HG03565 (cell line): ENCODE measurements at regions not wholly inside any gene's neighbourhood (a gene's known extent, or its start where the extent isn't known, plus 50 kb on each side); places are given as distances from the start of the nearest gene placed in this dataset.
"Not testable (repeated sequence)": the region's sequence is repeated elsewhere in the genome, so short reads cannot be mapped to it uniquely, and the experiment has no call there.

Source experiments
- ATAC-seq: cut with Tn5 transposase; IDR thresholded peaks from one replicate; pipeline ENCODE4 v1.9.1; 2021; ENCODE audit warnings: mild to moderate bottlenecking, moderate library complexity; ENCODE audit not compliant: unreplicated experiment

DNA sequence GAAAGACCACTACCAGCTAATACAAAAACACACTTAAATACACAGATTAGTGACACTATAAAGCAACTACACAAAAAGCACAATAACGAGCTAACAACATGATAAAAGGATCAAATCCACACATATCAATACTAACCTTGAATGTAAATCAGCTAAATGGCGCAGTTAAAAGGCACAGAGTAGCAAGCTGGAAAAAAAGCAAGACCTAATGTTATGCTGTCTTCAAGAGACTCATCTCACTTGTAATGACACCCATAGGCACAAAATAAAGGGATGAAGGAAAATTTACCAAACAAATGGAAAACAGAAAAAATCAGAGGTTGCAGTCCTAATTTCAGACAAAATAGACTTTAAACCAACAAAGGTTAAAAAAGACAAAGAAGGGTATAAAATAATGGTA, 86.3 kb downstream of the NUS1 start:
- ATAC-seq: no peak

DNA sequence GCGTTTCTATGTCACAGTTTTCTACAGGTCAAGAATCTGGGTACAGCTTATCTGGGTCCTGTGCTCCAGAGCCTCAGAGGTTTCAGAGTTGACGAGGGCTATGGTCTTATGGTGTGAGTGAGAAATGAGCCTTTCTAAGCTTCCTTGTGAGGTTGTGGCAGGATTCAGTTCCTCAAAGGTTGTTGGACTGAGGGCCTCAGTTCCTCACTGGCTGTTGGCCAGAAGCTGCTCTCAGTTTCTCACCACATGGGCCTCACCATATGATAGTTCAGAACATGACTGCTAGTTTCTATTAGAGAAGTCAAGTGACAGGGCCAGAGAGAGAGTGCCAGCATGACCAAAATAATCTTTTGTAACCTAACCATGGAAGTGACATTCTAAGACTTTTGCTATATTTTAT, 96.1 kb downstream of the NUS1 start:
- peak; percentile 93 for ATAC-seq

DNA sequence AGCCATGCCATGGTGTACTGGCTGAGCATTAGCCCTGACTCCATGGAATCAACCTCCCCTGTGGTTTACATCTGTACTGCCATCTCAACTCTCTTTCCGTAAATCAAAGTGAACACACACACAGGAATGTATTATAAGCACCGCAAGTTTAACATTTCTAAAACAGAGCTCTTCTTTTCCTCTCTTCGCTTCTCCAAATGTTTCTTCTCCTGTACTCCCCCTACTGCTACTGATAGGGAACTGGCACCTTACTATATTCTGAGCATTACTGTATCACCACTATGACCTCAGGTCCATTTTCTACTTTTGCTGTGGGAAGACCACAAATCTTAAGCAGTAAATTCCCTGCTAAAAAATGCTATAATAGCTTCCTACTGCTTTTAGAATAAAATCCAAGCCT, 101.2 kb downstream of the NUS1 start:
- ATAC-seq: no peak

DNA sequence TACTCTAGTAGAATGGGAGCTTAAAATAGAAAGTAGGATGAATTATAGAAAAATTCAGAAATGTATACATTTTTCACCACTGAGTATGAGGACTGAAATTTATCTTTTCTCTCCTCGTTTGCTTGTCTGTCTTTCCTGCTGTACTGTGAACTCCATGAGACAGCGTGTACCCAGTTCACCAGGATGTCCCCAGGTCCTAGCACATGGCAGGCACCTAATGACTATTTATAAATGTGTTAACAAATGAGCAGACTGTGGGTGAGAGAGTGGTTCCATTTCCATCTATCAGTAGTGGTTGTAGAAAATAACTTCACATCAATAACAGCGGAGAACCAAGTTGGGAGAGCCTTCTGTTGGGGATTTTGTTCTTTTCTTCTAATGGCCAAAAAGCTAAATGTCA, 106.3 kb downstream of the NUS1 start:
- ATAC-seq: no peak

DNA sequence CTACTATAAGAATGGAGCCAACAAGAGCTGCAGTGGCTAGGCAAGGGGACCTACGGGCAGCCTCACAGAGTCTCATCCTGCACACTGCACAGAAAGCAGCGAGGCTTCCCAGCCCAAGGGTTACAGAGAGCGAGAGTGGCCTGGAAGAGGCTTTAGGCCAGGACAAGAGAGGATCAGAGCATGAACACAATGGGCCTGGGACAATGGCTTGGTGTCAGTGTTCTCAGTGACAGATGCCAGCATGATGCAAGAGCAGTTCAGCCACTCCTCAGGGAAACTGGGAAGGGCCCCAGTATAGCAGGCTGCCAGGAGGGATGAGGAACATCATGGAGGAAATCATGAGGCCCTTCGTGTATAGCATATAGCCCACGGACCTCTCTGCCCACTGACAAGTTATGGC, 108.0 kb downstream of the NUS1 start:
- no peak for ATAC-seq

DNA sequence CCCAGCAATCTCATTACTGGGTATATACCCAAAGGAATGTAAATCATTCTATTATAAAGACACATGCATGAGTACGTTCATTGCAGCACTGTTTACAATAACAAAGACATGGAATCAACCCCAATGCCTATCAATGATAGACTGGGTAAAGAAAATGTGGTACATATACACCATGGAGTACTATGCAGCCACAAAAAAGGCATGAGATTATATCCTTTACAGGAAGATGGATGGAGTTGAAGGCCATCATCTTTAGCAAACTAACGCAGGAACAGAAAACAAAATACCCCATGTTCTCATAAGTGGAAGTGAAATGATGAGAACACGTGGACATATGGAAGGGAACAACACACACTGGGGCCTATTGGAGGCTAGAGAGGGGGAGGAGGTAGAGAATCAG, 115.7 kb downstream of the NUS1 start:
- no peak for ATAC-seq

DNA sequence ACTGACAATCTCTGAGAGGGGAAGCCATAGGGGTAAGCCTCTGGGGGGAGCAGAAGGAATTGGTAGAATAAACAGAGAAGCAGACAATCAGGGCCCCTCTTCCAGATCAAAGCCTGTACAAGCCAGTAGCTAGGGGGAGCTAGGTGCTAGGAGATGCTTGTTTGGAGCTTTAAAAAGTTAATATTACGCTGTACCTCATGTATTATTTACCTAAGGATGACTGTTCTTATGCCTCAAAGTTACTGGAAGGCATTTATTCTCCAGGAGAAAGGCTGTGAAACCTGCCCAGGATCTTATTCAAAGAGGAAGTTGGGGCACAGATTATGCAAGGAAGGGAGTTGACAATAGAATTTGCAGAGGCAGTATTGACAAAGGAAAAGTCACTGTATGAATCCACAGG, 111.8 kb upstream of the SLC35F1 start:
- no peak for ATAC-seq

DNA sequence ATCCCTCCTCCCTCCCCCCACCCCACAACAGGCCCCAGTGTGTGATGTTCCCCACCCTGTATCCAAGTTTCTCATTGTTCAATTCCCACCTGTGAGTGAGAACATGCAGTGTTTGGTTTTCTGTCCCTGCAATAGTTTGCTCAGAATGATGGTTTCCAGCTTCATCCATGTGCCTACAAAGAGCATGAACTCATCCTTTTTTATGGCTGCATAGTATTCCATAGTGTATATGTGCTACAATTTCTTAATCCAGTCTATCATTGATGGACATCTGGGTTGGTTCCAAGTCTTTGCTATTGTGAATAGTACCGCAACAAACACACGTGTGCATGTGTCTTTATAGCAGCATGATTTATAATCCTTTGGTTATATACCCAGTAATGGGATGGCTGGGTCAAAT, 108.2 kb upstream of the SLC35F1 start:
- not testable (repeated sequence) for ATAC-seq

DNA sequence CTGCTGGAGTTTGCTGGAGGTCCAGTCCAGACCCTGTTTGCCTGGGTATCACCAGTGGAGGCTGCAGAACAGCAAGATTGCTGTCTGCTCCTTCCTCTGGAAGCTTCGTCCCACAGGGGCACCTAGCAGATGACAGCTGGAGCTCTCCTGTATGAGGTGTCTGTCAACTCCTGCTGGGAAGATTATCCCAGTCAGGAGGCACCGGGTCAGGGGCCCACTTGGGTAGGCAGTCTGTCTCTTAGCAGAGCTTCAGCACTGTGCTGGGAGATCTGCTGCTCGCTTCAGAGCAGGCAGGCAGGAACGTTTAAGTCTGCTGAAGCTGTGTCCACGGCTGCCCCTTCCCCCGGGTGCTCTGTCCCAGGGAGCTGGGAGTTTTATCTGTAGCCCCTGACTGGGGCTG, 96.8 kb upstream of the SLC35F1 start:
- ATAC-seq: no peak

DNA sequence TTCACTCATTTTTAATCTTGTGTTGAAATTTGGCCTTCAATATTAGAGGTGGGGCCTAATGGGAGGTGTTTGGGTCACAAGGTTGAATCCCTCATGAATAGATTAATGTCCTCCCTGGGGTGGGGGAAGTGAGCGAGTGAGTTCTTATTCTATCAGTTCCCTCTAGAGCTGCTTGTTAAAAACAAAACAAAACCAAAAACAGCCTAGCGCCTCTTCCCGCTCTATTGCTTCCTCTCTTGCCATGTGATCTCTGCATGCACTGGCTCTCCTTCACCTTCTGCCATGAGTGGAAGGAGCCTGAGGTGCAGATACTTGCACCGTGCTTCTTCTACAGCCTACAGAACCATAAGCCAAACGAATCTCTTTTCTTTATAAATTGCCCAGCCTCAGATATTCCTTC, 89.6 kb upstream of the SLC35F1 start:
- ATAC-seq: no peak

DNA sequence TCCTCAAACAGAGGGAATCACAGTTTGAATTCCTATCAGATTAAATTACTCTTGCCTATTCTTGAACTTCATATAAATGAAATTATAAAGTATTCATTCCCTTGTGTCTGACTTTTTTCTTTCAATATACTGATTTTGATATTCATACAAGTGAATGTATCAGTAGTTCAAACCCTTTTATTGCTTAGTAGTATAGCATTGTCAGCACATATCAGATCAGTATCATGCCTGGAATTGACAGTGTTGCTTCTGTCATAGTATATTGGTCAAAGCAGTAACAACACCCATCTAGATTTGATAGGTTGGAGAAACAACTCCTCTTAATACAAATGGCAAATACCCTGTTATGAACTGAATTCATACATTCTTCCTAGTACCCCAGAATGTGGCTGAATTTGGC, 89.1 kb upstream of the SLC35F1 start:
- no peak for ATAC-seq

DNA sequence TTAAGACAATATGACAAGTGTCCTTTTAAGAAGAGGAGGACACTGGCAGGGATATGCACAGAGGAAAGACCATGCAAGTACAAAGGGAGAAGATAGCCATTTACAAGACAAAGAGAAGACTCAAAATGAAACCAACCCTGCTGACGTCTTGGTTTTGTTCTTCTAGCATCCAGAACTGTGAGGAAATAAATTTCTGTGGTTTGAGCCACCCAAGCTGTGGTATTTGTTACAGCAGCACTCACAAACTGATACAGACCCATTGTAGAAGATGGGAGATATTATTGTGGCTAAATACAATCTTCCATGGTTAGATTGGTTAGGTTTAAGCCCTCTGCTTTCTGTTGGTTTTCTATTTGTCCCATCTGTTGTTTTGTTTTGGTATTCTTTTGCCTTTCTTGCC, 88.6 kb upstream of the SLC35F1 start:
- no peak for ATAC-seq

DNA sequence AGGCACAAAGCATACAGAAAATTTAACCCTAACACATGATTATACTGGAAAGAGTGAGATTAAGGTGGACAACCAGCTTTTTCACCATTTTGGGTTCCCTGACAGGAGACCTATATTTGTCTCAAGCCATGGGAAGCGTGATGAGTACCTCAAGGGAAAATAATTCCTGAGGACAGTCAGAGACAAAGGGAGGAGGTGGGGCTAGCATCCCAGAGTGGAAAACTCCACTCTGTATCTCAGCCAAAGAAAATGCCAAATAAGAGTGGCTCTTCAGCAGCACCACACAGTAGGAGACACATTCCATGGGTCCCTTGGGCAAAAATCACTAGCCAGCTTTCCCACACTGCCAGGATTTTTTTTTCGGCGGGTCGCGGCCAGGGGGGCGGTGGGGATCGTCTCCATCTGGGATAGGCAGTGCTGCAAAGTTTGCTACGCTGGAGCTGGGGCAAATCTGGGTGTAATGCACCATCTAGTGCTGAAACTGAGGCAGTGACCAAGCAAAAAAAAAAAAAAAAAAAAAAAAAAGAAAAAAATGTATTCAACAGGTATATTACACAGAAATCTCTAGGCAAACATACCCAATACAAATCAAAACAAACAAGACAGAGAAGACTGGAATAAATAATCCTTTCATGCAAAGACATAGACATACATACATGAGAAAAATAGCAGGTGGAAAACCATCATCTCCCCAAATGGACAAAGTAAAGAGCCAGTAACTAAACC, 77.3 kb upstream of the SLC35F1 start:
- ATAC-seq: no peak

DNA sequence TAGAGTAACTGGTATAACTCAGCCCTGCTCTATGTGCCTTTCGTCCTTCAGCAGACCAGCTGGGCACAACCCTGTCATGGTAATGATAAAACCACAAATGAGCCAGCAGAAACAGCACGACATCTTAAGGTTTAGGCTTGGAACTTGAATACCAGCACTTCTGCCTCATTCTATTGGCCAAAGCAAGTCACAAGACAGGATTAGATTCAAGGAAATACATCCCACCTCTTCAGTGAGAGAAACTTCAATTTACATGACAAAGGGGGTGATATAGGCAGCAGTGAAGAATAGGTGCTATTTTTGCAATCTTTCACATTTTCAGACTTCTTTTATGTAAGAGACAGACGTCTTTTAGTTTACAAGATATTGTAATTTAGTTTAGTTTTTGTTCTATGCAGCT, 69.8 kb upstream of the SLC35F1 start:
- no peak for ATAC-seq

DNA sequence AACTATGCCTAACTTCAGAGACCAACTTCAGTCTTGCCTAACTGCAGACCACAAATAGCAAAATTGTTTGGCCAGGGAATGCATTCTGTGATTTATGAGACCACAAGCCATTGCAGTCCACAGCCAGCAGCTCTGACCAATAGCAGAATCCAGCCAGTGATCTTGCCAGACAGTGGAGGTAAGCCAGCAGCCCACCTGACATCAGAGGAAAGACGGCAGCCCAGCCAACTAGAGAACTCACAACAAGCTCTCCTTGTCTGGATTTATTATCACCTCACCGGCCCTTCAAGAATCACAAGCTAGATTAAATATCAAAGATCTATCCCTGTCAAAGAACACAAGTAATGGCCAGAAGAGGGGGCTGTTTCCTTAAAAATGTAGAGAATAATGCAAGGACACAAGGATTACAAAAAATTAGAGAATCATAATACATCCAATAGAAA, 66.5 kb upstream of the SLC35F1 start:
- peak; percentile 55 for ATAC-seq

DNA sequence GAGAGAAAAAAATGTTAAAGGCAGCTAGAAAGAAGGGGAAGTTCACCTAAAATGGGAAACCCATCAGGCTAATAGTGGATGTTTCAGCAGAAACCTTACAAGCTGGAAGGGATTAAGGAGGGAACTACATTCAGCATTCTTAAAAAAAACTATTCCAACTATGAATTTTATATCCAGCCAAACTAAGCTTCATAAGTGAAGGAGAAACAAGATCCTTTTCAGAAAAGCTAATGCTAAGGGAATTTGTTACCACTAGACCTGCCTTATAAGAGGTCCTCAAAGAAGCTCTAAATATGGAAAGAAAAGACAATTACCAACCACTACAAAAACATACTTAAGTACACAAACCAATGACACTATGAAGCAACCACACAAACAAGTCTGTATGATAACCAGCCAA, 59.2 kb upstream of the SLC35F1 start:
- ATAC-seq: no peak

DNA sequence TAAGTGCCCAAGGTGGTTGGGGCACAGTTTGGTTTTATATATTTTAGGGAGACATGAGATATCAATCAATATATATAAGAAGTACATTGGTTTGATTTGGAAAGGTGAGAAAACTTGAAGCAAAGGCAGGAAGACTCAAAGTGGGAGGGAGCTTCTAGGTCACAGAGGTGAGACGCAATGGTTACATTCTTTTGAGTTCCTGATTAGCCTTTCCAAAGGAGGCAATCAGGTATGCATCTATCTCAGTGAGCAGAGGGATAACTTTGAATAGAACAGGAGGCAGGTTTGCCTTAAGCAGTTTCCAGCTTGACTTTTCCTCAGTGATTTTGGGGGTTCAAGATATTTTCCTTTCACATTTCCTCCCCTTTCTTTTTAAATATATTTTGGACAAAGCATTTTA, 58.0 kb upstream of the SLC35F1 start:
- ATAC-seq: no peak
